Stomach (tissue), 4 donors: ENCODE measurements at regions not wholly inside any gene's neighbourhood (a gene's known extent, or its start where the extent isn't known, plus 50 kb on each side); places are given as distances from the start of the nearest gene placed in this dataset.

Experiments
- CTCF ChIP-seq, 7 experiments: fragments of 450-650 bp in 4 of 7; fragments of 200-600 bp in 3 of 7; sonication (generic) in 3 of 7; IDR thresholded peaks; one replicate each; pipeline ENCODE4 v1.5.1; 2016 to 2019; ENCODE audit warnings: antibody characterized with exemption in 7 of 7, control low read depth in 2 of 7, mild to moderate bottlenecking in 1 of 7
- POLR2A ChIP-seq, 4 donors: fragments of 450-650 bp; IDR thresholded peaks; one replicate each; pipeline ENCODE4 v1.6.1; 2016; ENCODE audit warnings: antibody characterized with exemption in 4 of 4, control low read depth in 2 of 4, mild to moderate bottlenecking in 1 of 4, moderate library complexity in 1 of 4
- POLR2AphosphoS5 ChIP-seq, 3 donors: sonication (generic); formaldehyde crosslinking; IDR thresholded peaks; one replicate each; pipeline ENCODE4 v1.6.1; 2016; ENCODE audit warnings: antibody characterized with exemption in 3 of 3

GRCh38 chrX:25287521-25287920 lies 271.8 kb upstream of the ARX start:
- TF ChIP-seq CTCF (IDR thresholded peaks at IDR 0.05) (no peak), POLR2AphosphoS5 (IDR thresholded peaks at IDR 0.05) (no peak), POLR2A (IDR thresholded peaks at IDR 0.05) (no peak)
